GM21367 (cell line): ENCODE measurements at regions not wholly inside any gene's neighbourhood (a gene's known extent, or its start where the extent isn't known, plus 50 kb on each side); places are given as distances from the start of the nearest gene placed in this dataset.
"Not testable (repeated sequence)": the region's sequence is repeated elsewhere in the genome, so short reads cannot be mapped to it uniquely, and the experiment has no call there.

Experiments used
- ATAC-seq: cut with Tn5 transposase; IDR thresholded peaks from one replicate; pipeline ENCODE4 v1.9.1; 2021; ENCODE audit not compliant: unreplicated experiment

- ATAC-seq: no peak
Measured at GRCh38 chr7:142539901-142540300, 209.4 kb upstream of the PRSS1 start.

DNA sequence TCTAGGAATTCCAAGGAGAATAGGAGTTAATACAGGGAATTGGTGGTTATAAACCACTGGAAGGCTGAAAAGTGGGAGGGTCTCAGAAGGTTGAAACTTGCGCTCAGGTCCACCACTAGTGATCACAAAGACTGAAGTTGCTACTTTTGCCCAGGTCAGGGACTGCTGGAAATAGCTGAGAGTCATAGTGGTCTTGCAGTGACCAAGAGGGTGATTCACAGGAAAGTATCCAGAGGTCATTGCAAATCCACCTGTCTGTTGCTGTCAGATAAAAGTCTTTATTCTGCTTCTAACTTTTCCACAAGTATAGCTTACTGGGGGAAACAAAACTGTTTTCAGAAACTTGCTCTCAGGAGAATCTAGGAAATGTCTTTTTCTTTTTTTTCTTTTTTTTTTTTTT is 211.5 kb upstream of the PRSS1 start:
- no peak for ATAC-seq

GRCh38 chr7:142535123-142535779 is 214.0 kb upstream of the PRSS1 start:
- peak; percentile 93 for ATAC-seq

GRCh38 chr7:142534726-142535122 is 214.5 kb upstream of the PRSS1 start:
- ATAC-seq: no peak

DNA sequence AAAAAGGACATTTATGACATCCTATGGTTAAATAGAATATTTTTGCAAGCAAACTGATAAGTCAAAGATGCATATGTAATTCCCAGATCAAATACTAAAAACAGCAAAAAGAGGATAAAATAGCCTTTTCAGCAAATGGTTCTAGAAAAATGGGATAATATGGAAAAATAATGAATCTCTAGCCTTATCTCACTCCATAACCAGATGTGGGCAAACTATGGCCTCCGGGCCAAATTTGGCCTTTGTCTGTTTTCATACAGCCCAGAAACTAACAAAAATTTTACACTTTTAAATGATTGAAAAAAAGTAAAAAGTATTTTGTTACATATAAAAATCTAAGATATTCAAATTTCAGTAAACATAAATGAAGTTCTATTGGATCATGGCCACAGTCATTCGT is 215.4 kb upstream of the PRSS1 start:
- no peak for ATAC-seq

- ATAC-seq: no peak
Measured at GRCh38 chr7:142529591-142529990, 219.7 kb upstream of the PRSS1 start.

DNA sequence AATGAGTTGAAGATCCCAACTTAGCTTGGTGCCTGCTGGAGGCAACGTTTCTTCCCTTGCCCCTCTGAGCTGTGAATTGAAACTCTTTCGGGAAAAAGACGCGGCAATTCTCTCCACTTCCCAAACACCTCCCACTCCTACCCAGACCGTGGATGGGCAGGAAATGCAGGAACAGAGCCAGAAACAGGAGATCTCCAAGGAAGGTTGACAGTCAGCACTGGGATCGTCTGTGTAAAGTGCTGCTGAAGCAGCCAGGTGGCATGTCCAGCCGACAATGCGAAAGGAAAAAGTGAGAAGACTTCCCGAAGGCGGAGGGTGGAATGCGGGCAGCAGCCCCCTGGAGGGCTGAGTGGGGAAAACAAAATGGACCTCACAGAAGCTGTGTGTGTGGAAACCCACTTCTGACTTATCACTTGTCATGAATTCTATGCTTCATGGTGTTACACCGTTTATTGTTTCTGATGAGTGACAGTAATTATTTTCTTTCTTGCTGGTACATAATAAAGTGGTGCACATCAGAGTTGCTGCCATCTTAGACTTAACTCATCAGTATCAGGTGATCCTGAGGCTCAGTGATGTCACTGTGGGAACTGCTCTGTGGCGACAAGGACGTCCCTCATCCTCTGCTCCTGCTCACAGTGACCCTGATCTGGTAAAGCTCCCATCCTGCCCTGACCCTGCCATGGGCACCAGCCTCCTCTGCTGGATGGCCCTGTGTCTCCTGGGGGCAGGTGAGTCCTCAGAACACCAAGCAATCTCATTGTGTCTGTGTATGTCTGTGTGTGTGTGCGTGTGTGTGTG is 220.5 kb upstream of the PRSS1 start:
- ATAC-seq: no peak

DNA sequence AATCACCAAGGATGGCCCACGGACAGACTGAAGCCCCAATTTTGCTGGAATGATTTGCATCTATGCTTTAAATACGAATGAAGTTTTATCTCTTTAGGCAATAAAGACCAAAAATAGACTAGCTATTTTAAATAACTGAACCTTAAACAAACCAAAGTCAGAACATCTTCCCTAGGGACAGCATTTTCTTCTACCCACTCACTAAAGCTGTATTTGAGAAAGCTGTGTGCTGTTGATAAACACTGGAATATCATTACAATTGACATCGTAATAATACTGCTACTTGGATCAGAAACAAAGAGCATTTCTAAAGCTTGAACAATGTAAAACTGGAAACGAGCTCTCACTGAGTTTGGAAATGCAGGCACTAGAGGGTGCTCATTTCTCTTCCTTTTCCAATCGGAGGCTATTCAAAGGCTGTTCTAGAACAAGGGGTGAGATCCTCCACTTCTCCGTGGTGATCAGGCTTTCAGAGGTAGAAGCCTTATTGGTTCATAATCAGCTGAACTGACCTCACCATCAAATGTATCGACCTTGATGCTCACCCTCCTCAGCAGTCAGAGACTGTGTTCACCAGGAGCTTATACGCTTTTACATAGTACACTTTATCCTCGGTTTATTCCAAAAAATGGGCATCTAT is 225.3 kb upstream of the PRSS1 start:
- no peak for ATAC-seq

DNA sequence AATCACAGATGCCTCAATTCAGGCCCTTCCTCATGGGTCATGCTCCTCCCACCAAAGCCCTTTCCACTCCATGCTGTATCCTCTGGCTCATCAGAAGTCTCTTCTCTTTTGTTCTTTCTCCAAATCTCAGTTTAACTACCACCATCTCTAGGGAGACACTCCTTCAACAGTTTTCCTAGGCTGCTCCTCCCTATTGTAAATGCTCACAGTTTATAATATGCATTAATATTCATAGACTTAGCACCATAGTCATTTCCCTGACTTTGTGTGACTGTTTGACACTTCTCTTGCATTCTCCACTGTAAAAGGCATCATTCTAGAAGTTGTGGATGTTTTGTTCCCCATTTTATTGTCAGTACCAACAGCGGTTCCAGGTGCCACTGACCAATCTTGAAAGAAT is 226.5 kb upstream of the PRSS1 start:
- no peak for ATAC-seq

DNA sequence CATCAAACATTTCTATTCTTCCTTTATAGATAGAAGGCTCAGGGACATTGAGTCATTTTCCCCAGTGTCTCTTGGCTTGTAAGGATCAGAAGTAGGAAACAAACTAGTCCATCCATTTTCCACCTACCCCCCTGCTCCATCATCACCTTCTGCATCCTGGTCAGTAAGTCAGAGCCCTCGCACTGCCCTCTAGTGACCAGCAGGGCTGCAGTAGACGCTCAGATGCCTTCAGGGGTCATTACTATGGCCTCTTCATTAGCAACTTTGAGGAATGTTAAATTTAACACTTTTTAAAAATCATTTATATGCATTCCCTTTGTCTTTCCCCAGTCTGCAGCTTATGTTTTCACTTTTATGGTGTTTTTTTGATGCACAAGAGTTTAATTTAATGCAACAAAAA is 228.4 kb upstream of the PRSS1 start:
- not testable (repeated sequence) for ATAC-seq

GRCh38 chr7:142520455-142520854 is 228.8 kb upstream of the PRSS1 start:
- ATAC-seq: not testable (repeated sequence)

GRCh38 chr7:142519079-142520078 is 229.9 kb upstream of the PRSS1 start:
- ATAC-seq: no peak

GRCh38 chr7:142516038-142516501 is 233.2 kb upstream of the PRSS1 start:
- peak; percentile 95 for ATAC-seq

GRCh38 chr7:142514716-142515115 is 234.6 kb upstream of the PRSS1 start:
- not testable (repeated sequence) for ATAC-seq

- ATAC-seq: no peak
Measured at GRCh38 chr7:142513178-142513955, 235.9 kb upstream of the PRSS1 start.

DNA sequence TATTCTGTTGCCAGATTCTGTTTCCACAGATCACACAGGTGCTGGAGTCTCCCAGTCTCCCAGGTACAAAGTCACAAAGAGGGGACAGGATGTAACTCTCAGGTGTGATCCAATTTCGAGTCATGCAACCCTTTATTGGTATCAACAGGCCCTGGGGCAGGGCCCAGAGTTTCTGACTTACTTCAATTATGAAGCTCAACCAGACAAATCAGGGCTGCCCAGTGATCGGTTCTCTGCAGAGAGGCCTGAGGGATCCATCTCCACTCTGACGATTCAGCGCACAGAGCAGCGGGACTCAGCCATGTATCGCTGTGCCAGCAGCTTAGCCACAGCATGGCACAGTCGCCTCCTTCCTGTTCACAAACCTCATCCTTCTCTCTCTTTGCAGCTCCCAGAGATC is 237.5 kb upstream of the PRSS1 start:
- no peak for ATAC-seq

DNA sequence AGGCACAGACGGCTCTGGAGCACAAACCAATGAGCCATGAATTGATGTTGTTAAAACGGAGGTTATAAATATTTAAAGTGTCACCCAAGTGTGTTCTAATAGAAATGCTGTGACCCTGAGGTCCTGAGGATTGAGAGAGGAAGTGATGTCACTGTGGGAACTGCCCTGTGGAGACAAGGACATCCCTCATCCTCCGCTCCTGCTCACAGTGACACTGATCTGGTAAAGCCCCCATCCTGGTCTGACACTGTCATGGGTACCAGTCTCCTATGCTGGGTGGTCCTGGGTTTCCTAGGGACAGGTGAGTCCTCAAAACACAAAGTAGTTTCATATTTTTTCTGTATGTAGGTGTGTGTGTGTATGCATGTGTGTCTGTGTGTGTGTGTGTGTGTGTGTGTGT is 237.9 kb upstream of the PRSS1 start:
- ATAC-seq: no peak

GRCh38 chr7:142509235-142509634 is 240.0 kb upstream of the PRSS1 start:
- not testable (repeated sequence) for ATAC-seq

GRCh38 chr7:142508251-142508650 is 241.0 kb upstream of the PRSS1 start:
- ATAC-seq: no peak

GRCh38 chr7:142507799-142508198 is 241.5 kb upstream of the PRSS1 start:
- no peak for ATAC-seq
